ENCODE measurements at regions not wholly inside any gene's neighbourhood (a gene's known extent, or its start where the extent isn't known, plus 50 kb on each side); places are given as distances from the start of the nearest gene placed in this dataset.

GRCh38 chr4:42778349-42778748, 114.2 kb upstream of the GRXCR1 start:
- TF ChIP-seq YY1 (IDR thresholded peaks at IDR 0.05; ENCODE audit: insufficient read depth, insufficient read length) (no peak), ZNF274 (IDR thresholded peaks at IDR 0.05; ENCODE audit: low read depth, low read length) (no peak), SUZ12 (IDR thresholded peaks at IDR 0.05; ENCODE audit: extremely low read depth, insufficient read depth, insufficient read length) (no peak)

All from NT2/D1 (cell line).